ENCODE measurements at regions not wholly inside any gene's neighbourhood (a gene's known extent, or its start where the extent isn't known, plus 50 kb on each side); places are given as distances from the start of the nearest gene placed in this dataset.

DNA sequence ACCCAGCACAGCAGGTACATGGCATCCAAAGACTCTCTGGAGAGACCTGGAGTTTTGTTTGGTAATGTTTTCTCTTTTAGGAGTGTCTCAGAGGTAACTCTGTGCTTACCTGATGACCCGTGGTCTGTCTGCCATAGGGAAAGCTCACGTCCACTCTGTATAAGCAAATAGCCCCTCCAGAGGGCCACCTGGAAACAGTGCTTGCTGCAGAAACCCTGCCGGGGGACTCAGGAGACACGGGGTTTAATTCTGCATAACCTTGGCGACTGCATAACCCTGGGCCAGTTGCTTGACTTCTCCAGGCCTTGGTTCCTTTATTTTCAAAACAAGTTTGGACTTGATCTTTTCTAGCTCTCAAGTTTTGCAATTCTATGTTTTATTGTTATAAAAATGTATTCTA is 187.2 kb upstream of the SOX1 start:
- H3K9ac ChIP-seq (replicated peaks in 1 of 4; ENCODE audit: extremely low read depth in 1 of 4, low read depth in 3 of 4, low read length in 3 of 4): no peak overlapping the region
- no peak overlapping the region for H2BK15ac ChIP-seq (ENCODE audit: low read length)
- H2BK5ac ChIP-seq (ENCODE audit: low read depth, low read length): no peak overlapping the region
- no peaks in the 10 kb centered on the region for H3K79me1 ChIP-seq (ENCODE audit: low read depth, low read length)
- H3K14ac ChIP-seq (ENCODE audit: insufficient read length): no peak overlapping the region
- CTCF ChIA-PET (ENCODE audit: partially characterized antibody): interaction anchor here (0.7 kb wide), 1 partner anchor 10 kb away, joined by 5 read pairs; no protein-coding TSS in a partner anchor
- no peak overlapping the region for H2BK20ac ChIP-seq (ENCODE audit: low read length)
- H3K4me1 ChIP-seq (replicated peaks in 1 of 4; ENCODE audit: control insufficient read depth in 3 of 4, insufficient read depth in 4 of 4, low read length in 3 of 4): no peaks in the 10 kb centered on the region; a peak in 1 of 7 replicates
- no peaks in the 10 kb centered on the region for H4K20me1 ChIP-seq (replicated peaks in 1 of 2; ENCODE audit: control insufficient read depth in 1 of 2, insufficient read depth in 2 of 2, low read length in 2 of 2)
- WGBS, 2 experiments (ENCODE audit: extremely low coverage in 1 of 2, insufficient coverage in 1 of 2, insufficient read length in 1 of 2, insufficient replicate concordance in 2 of 2, low coverage in 1 of 2, low lambda C conversion rate in 2 of 2, missing lambda C conversion rate in 1 of 2): 76% methylated on average over 5 of the region's 5 CpGs; no CpG with 5 or more reads in 1 of the 2 experiments
- H3K4me3 ChIP-seq (ENCODE audit: extremely low read depth in 1 of 4, insufficient read depth in 2 of 4, low read depth in 3 of 4, low read length in 4 of 4): no peak overlapping the region
- no peak overlapping the region for H4K5ac ChIP-seq (ENCODE audit: insufficient read length, low read depth, low read length)
- H3K36me3 ChIP-seq (ENCODE audit: control insufficient read depth in 2 of 4, insufficient read depth in 4 of 4, low read length in 3 of 4): no peaks in the 10 kb centered on the region
- no peak overlapping the region for H3K4me2 ChIP-seq (ENCODE audit: insufficient read depth in 1 of 2, low read depth in 2 of 2, low read length in 2 of 2)
- no peak overlapping the region for H4K8ac ChIP-seq (ENCODE audit: extremely low read depth, insufficient read depth, low read length)
- no peaks in the 10 kb centered on the region for H3K79me2 ChIP-seq (ENCODE audit: control insufficient read depth in 1 of 2, insufficient read depth in 2 of 2, low read length in 2 of 2)
- H3K9me3 ChIP-seq (ENCODE audit: insufficient read depth in 2 of 2, low read depth in 1 of 2, low read length in 1 of 2): no peaks in the 10 kb centered on the region
- no peak overlapping the region for H2BK120ac ChIP-seq (replicated peaks; ENCODE audit: low read depth, low read length)
- H2BK12ac ChIP-seq (ENCODE audit: low read depth, low read length): no peak overlapping the region
- H3K23me2 ChIP-seq (ENCODE audit: low read depth, low read length): no peaks in the 10 kb centered on the region
- POLR2A ChIA-PET (ENCODE audit: partially characterized antibody): no interaction called here
- no peak overlapping the region for H3K27ac ChIP-seq (ENCODE audit: low read depth, low read length)
- no peak overlapping the region for H2AFZ ChIP-seq (ENCODE audit: low read length)
- no peak overlapping the region for H3K18ac ChIP-seq (ENCODE audit: extremely low read depth, low read length)
- peak in 1 of 2 experiments; percentile 17 for DNase-seq (ENCODE audit: low read depth in 1 of 2, low spot score in 2 of 2)
- H3K23ac ChIP-seq (ENCODE audit: insufficient read length): no peak overlapping the region
- no peak overlapping the region for H4K91ac ChIP-seq (replicated peaks; ENCODE audit: insufficient read length, low read length)
- H2AK5ac ChIP-seq (ENCODE audit: low read depth, low read length): no peak overlapping the region
- H3K4ac ChIP-seq (replicated peaks; ENCODE audit: insufficient read length, low read depth, low read length): no peak overlapping the region
- FAIRE-seq: no peak
- no peak overlapping the region for H3K56ac ChIP-seq (replicated peaks; ENCODE audit: insufficient read length, low read depth, low read length)
- H3K27me3 ChIP-seq (replicated peaks in 1 of 4; ENCODE audit: control insufficient read depth in 3 of 4, extremely low read depth in 1 of 4, insufficient read depth in 3 of 4, low read length in 3 of 4): no peaks in the 10 kb centered on the region
- no peak for TF ChIP-seq RAD21 (IDR thresholded peaks at IDR 0.05 in 1 of 2, conservative IDR thresholded peaks at IDR 0.05 in 1 of 2; ENCODE audit: low read depth in 2 of 2, low read length in 2 of 2)
